K562 (cell line): ENCODE measurements at regions not wholly inside any gene's neighbourhood (a gene's known extent, or its start where the extent isn't known, plus 50 kb on each side); places are given as distances from the start of the nearest gene placed in this dataset.

Experiments
- ATAC-seq: fragments of 200-7000 bp; cut with Tn5 transposase; 3 replicates; pipeline ENCODE4 v1.9.1; 2020; ENCODE audit warnings: moderate library complexity
- BruUV-seq: library from RNA; stranded (reverse); fragments of 400-500 nt; replicated peaks from 2 replicates; lab custom pipeline; 2021; lab: Mats Ljungman, UMichigan
- CTCF ChIA-PET: fragments of 300-600 bp; formaldehyde crosslinking; extraction: SDS; loops from one replicate; lab custom pipeline; 2021; ENCODE audit warnings: low intra/inter-chr PET ratio; lab: Yijun Ruan, JAX
- POLR2A ChIA-PET: fragments of 300-600, 350-650 bp; sonication (Branson Sonifier 250); formaldehyde crosslinking; extraction: SDS; loops from one replicate; lab custom pipeline; 2021; ENCODE audit warnings: antibody characterized with exemption, inconsistent platforms; lab: Yijun Ruan, JAX
- DNase-seq, 4 experiments: peaks; one replicate each; pipeline versions ENCODE4 v3.0.0 to v3.0.0-alpha.2; 2011 to 2018; ENCODE audit warnings: low spot score in 3 of 4, mixed read lengths in 3 of 4; ENCODE audit errors: extremely low read depth in 1 of 4
- FAIRE-seq: peaks from 2 replicates; lab custom pipeline; 2011; peaks lifted over from hg19 to GRCh38; lab: Jason Lieb, UNC
- H2AFZ ChIP-seq: 2 replicates; pipeline ENCODE4 v1.6.0; 2011; ENCODE audit warnings: low read depth, low read length, control low read depth, inconsistent platforms
- H3K27ac ChIP-seq: fragments of 200-600 bp; 3 replicates; pipeline ENCODE4 v1.8.0; 2011; ENCODE audit warnings: low read depth, mild to moderate bottlenecking, control low read depth, inconsistent platforms, low read length, moderate library complexity, mixed read lengths; ENCODE audit errors: extremely low read depth
- H3K27me3 ChIP-seq, 2 experiments: fragments of 300-600 bp in 1 of 2; 2 replicates in 1 of 2; 3 replicates in 1 of 2; pipeline versions ENCODE4 v1.6.0 to v1.8.0; 2011; ENCODE audit warnings: inconsistent platforms in 2 of 2, low read length in 2 of 2, mild to moderate bottlenecking in 1 of 2, mixed read lengths in 1 of 2, moderate library complexity in 1 of 2; ENCODE audit not compliant: control insufficient read depth in 2 of 2, insufficient read depth in 2 of 2
- H3K36me3 ChIP-seq: fragments of 300-600 bp; 3 replicates; pipeline ENCODE4 v1.8.0; 2011; ENCODE audit warnings: mild to moderate bottlenecking, low read length, inconsistent platforms; ENCODE audit not compliant: control insufficient read depth, insufficient read depth
- H3K4me1 ChIP-seq, 2 experiments: fragments of 200-600 bp in 1 of 2; replicated peaks in 1 of 2; 2 replicates in 1 of 2; 3 replicates in 1 of 2; pipeline versions ENCODE4 v1.5.1 to v1.8.0; 2011; ENCODE audit warnings: inconsistent platforms in 2 of 2, low read length in 2 of 2, mild to moderate bottlenecking in 1 of 2, mixed read lengths in 1 of 2, moderate library complexity in 1 of 2; ENCODE audit not compliant: control insufficient read depth in 2 of 2, insufficient read depth in 2 of 2
- H3K4me2 ChIP-seq: 2 replicates; pipeline ENCODE4 v1.6.1; 2011; ENCODE audit warnings: low read length, control low read depth, inconsistent platforms, mixed read lengths; ENCODE audit not compliant: insufficient read depth
- H3K4me3 ChIP-seq: fragments of 200-600 bp; sonication (generic), shearing (Covaris generic); 2 replicates; pipeline ENCODE4 v1.5.1; 2016; ENCODE audit warnings: control low read depth, inconsistent platforms
- H3K79me2 ChIP-seq: fragments of 200-600 bp; 3 replicates; pipeline ENCODE4 v1.8.0; 2011; ENCODE audit warnings: low read length, inconsistent platforms; ENCODE audit not compliant: control insufficient read depth, insufficient read depth
- H3K9ac ChIP-seq, 2 experiments: 2 replicates each; pipeline versions ENCODE4 v1.6.0 to v1.6.1; 2011; ENCODE audit warnings: low read depth in 2 of 2, low read length in 2 of 2, control low read depth in 1 of 2, inconsistent platforms in 1 of 2, mild to moderate bottlenecking in 1 of 2, mixed read lengths in 1 of 2; ENCODE audit not compliant: insufficient read depth in 1 of 2
- H3K9me1 ChIP-seq: one replicate; pipeline ENCODE4 v1.6.0; 2011; ENCODE audit warnings: inconsistent platforms, mild to moderate bottlenecking, low read length, moderate library complexity; ENCODE audit not compliant: control insufficient read depth, insufficient read depth
- H3K9me3 ChIP-seq: replicated peaks from 2 replicates; pipeline ENCODE4 v1.5.1; 2011; ENCODE audit warnings: low read depth, low read length, inconsistent platforms; ENCODE audit not compliant: control insufficient read depth, insufficient read depth
- H4K20me1 ChIP-seq: replicated peaks from 2 replicates; pipeline ENCODE4 v1.6.1; 2011; ENCODE audit warnings: low read length, inconsistent platforms, mixed read lengths; ENCODE audit not compliant: control insufficient read depth, insufficient read depth
- CCNT2 ChIP-seq: IDR thresholded peaks from 2 replicates; pipeline ENCODE4 v1.6.1; 2011; ENCODE audit warnings: borderline replicate concordance, low read depth, mild to moderate bottlenecking, moderate library complexity, mixed read lengths, low read length; ENCODE audit not compliant: insufficient read length; ENCODE audit errors: extremely low read depth
- CHAMP1 ChIP-seq: fragments of 450-650 bp; IDR thresholded peaks from 2 replicates; pipeline ENCODE4 v1.6.1; 2016; ENCODE audit warnings: mild to moderate bottlenecking
- FOXK1 ChIP-seq: sonication (generic); formaldehyde crosslinking; IDR thresholded peaks from 2 replicates; pipeline ENCODE4 v1.8.0; 2022; ENCODE audit warnings: missing genetic modification reagents, mild to moderate bottlenecking, borderline replicate concordance
- HNRNPUL1 ChIP-seq: fragments of 200-400 bp; formaldehyde crosslinking; IDR thresholded peaks from 2 replicates; pipeline ENCODE4 v1.6.1; 2017; ENCODE audit warnings: low read length
- JUN ChIP-seq, 2 experiments: sonication (generic) in 1 of 2; formaldehyde crosslinking in 1 of 2; IDR thresholded peaks; 2 replicates each; pipeline versions ENCODE4 v1.6.1 to v1.8.0; 2012 to 2022; ENCODE audit warnings: borderline replicate concordance in 2 of 2, mild to moderate bottlenecking in 2 of 2, improper control_type of control experiment in 1 of 2, low read depth in 1 of 2, low read length in 1 of 2, missing genetic modification reagents in 1 of 2
- NCOA6 ChIP-seq: fragments of 450-650 bp; IDR thresholded peaks from 2 replicates; pipeline ENCODE4 v1.6.1; 2017; ENCODE audit warnings: mild to moderate bottlenecking
- TFE3 ChIP-seq: fragments of 450-650 bp; formaldehyde crosslinking; IDR thresholded peaks from 2 replicates; pipeline ENCODE4 v1.4.0; 2020; ENCODE audit warnings: mild to moderate bottlenecking, mixed read lengths
- WGBS: fragments of 100-300 bp; shearing (Covaris generic); methylation state at CpG from one replicate; pipeline ENCODE4 v1.1.6; 2016; ENCODE audit warnings: low coverage, mixed read lengths; ENCODE audit not compliant: insufficient coverage; ENCODE audit errors: missing lambda C conversion rate; 5-methylcytosine and 5-hydroxymethylcytosine counted together
- in situ Hi-C: fragments of 300-500 bp; cut with MboI; formaldehyde crosslinking; loops from 4 replicates; pipeline ENCODE4 v1.15.0; 2018; ENCODE audit warnings: inconsistent platforms, mixed read lengths
- intact Hi-C: fragments of 100-400 bp; cut with micrococcal nuclease; formaldehyde crosslinking; loops from 2 replicates; pipeline ENCODE4 v1.14.2; 2022

- no TSS peak for BruUV-seq
- Histone ChIP-seq H2AFZ (no peak overlapping the region), H3K79me2 (no peaks in the 10 kb centered on the region), H4K20me1 (no peaks in the 10 kb centered on the region), H3K4me1 (peaks cover 0 to under 1% of the 10 kb centered on the region in 2 experiments; a peak in 1 of 5 replicates), H3K4me3 (no peak overlapping the region), H3K27me3 (no peaks in the 10 kb centered on the region), H3K9me3 (no peaks in the 10 kb centered on the region), H3K9ac (no peak overlapping the region; a peak in 1 of 4 replicates), H3K36me3 (no peaks in the 10 kb centered on the region), H3K4me2 (no peak overlapping the region), H3K9me1 (no peaks in the 10 kb centered on the region), H3K27ac (no peak overlapping the region)
- in situ Hi-C loops = no loop called here
- DNase-seq (no peak), ATAC-seq (no peak), FAIRE-seq (no peak)
- ChIA-PET CTCF (no interaction called here), POLR2A (interaction anchor here (0.7 to 2.0 kb wide), 4 partner anchors 12 to 1278 kb away, joined by 3 to 10 read pairs (median 3); no protein-coding TSS in a partner anchor)
- intact Hi-C loops = no loop called here
- TF ChIP-seq HNRNPUL1 = no peak
- TF ChIP-seq NCOA6 = no peak
- TF ChIP-seq FOXK1 = no peak
- no peak for TF ChIP-seq JUN (IDR thresholded peaks at IDR 0.05; ENCODE audit: borderline replicate concordance, low read depth, low read length)
- TF ChIP-seq JUN (CRISPR knock-in tag; IDR thresholded peaks at IDR 0.05; ENCODE audit: borderline replicate concordance) = no peak
- TF ChIP-seq TFE3 (CRISPR knock-in tag) = no peak
- no peak for TF ChIP-seq CCNT2
- no peak for TF ChIP-seq CHAMP1
- 54% methylated on average over 9 of the region's 9 CpGs for WGBS
These were observed 79.2 kb upstream of the BACH2 start for GRCh38 chr6:90375681-90376439.
